H9 (cell line): ENCODE measurements at regions not wholly inside any gene's neighbourhood (a gene's known extent, or its start where the extent isn't known, plus 50 kb on each side); places are given as distances from the start of the nearest gene placed in this dataset.

Experiments used
- DNase-seq: peaks from one replicate; pipeline ENCODE4 v3.0.0-alpha.2; 2017
- H2AFZ ChIP-seq: one replicate; pipeline ENCODE4 v1.6.1; 2013; ENCODE audit warnings: mild to moderate bottlenecking, low read length, control low read depth, moderate library complexity
- H2AK5ac ChIP-seq: 2 replicates; pipeline ENCODE4 v1.6.1; 2013; ENCODE audit warnings: low read length, control low read depth, mixed read lengths; ENCODE audit not compliant: insufficient read length
- H2BK120ac ChIP-seq: one replicate; pipeline ENCODE4 v1.6.1; 2013; ENCODE audit warnings: low read depth, mild to moderate bottlenecking, low read length, control low read depth, inconsistent platforms; ENCODE audit not compliant: poor library complexity, severe bottlenecking
- H2BK12ac ChIP-seq: 2 replicates; pipeline ENCODE4 v1.6.1; 2013; ENCODE audit warnings: low read length, control low read depth, mixed read lengths, low read depth; ENCODE audit not compliant: insufficient read length
- H2BK15ac ChIP-seq: 2 replicates; pipeline ENCODE4 v1.6.1; 2013; ENCODE audit warnings: low read depth, low read length, control low read depth
- H2BK20ac ChIP-seq: one replicate; pipeline ENCODE4 v1.6.1; 2013; ENCODE audit warnings: low read depth, mild to moderate bottlenecking, low read length, control low read depth, inconsistent platforms; ENCODE audit not compliant: poor library complexity, severe bottlenecking
- H2BK5ac ChIP-seq: 2 replicates; pipeline ENCODE4 v1.6.1; 2013; ENCODE audit warnings: low read length, control low read depth, mixed read lengths; ENCODE audit not compliant: insufficient read length
- H3K14ac ChIP-seq: 2 replicates; pipeline ENCODE4 v1.6.1; 2013; ENCODE audit warnings: low read length, control low read depth; ENCODE audit not compliant: insufficient read depth
- H3K18ac ChIP-seq: 2 replicates; pipeline ENCODE4 v1.6.1; 2013; ENCODE audit warnings: low read depth, mild to moderate bottlenecking, mixed read lengths, low read length, control low read depth; ENCODE audit not compliant: insufficient read length
- H3K23ac ChIP-seq: 2 replicates; pipeline ENCODE4 v1.6.1; 2013; ENCODE audit warnings: low read length, control low read depth, mixed read lengths, low read depth; ENCODE audit not compliant: insufficient read length
- H3K23me2 ChIP-seq: 2 replicates; pipeline ENCODE4 v1.6.1; 2013; ENCODE audit warnings: low read depth, mild to moderate bottlenecking, mixed read lengths, low read length, control low read depth; ENCODE audit not compliant: insufficient read length, poor library complexity, severe bottlenecking
- H3K27ac ChIP-seq: 2 replicates; pipeline ENCODE4 v1.5.1; 2013; ENCODE audit warnings: low read length, control low read depth, mixed read lengths, low read depth; ENCODE audit not compliant: insufficient read length
- H3K27me3 ChIP-seq: 2 replicates; pipeline ENCODE4 v1.6.1; 2013; ENCODE audit warnings: low read length, control low read depth, inconsistent platforms; ENCODE audit not compliant: insufficient read depth
- H3K4ac ChIP-seq: 2 replicates; pipeline ENCODE4 v1.6.1; 2013; ENCODE audit warnings: low read depth, mild to moderate bottlenecking, control low read depth, inconsistent platforms, low read length, moderate library complexity
- H3K4me1 ChIP-seq: 2 replicates; pipeline ENCODE4 v1.6.1; 2013; ENCODE audit warnings: low read length, control low read depth, inconsistent platforms; ENCODE audit not compliant: insufficient read depth
- H3K4me2 ChIP-seq: 2 replicates; pipeline ENCODE4 v1.6.1; 2013; ENCODE audit warnings: low read length, control low read depth, mixed read lengths; ENCODE audit not compliant: insufficient read length, insufficient read depth
- H3K56ac ChIP-seq: 2 replicates; pipeline ENCODE4 v1.6.1; 2013; ENCODE audit warnings: low read depth, mild to moderate bottlenecking, mixed read lengths, low read length, control low read depth; ENCODE audit not compliant: insufficient read length
- H3K79me1 ChIP-seq: 2 replicates; pipeline ENCODE4 v1.6.1; 2013; ENCODE audit warnings: low read depth, mild to moderate bottlenecking, moderate library complexity, low read length, control low read depth, inconsistent platforms; ENCODE audit not compliant: insufficient read depth, poor library complexity, severe bottlenecking
- H3K79me2 ChIP-seq: 2 replicates; pipeline ENCODE4 v1.6.1; 2013; ENCODE audit warnings: low read length, control low read depth, inconsistent platforms; ENCODE audit not compliant: insufficient read depth
- H3K9ac ChIP-seq: 2 replicates; pipeline ENCODE4 v1.6.1; 2013; ENCODE audit warnings: low read length, control low read depth, mixed read lengths; ENCODE audit not compliant: insufficient read length; ENCODE audit errors: extremely low read depth
- H3K9me3 ChIP-seq: one replicate; pipeline ENCODE4 v1.6.1; 2013; ENCODE audit warnings: low read depth, low read length, inconsistent platforms; ENCODE audit not compliant: control insufficient read depth
- H3T11ph ChIP-seq: one replicate; pipeline ENCODE4 v1.6.1; 2013; ENCODE audit warnings: mild to moderate bottlenecking, low read length, control low read depth, inconsistent platforms
- H4K20me1 ChIP-seq: one replicate; pipeline ENCODE4 v1.6.1; 2013; ENCODE audit not compliant: control insufficient read depth, insufficient read length, insufficient read depth
- H4K5ac ChIP-seq: 2 replicates; pipeline ENCODE4 v1.6.1; 2013; ENCODE audit warnings: low read depth, mild to moderate bottlenecking, mixed read lengths, low read length, control low read depth; ENCODE audit not compliant: insufficient read length
- H4K8ac ChIP-seq: replicated peaks from 2 replicates; pipeline ENCODE4 v1.6.1; 2013; ENCODE audit warnings: low read length, control low read depth, mixed read lengths, low read depth; ENCODE audit not compliant: insufficient read length
- H4K91ac ChIP-seq: 2 replicates; pipeline ENCODE4 v1.6.1; 2013; ENCODE audit warnings: low read depth, mild to moderate bottlenecking, moderate library complexity, mixed read lengths, low read length, control low read depth; ENCODE audit not compliant: insufficient read length
- H3K27ac Mint-ChIP-seq, 3 experiments: 2 replicates in 2 of 3; 3 replicates in 1 of 3; pipeline ENCODE4 v1.8.0; 2020 to 2021; ENCODE audit warnings: mixed read lengths in 3 of 3, mild to moderate bottlenecking in 1 of 3, moderate library complexity in 1 of 3
- H3K27me3 Mint-ChIP-seq: 2 replicates; pipeline ENCODE4 v1.8.0; 2021; ENCODE audit warnings: low read depth, mild to moderate bottlenecking, moderate library complexity, mixed read lengths
- H3K36me3 Mint-ChIP-seq, 3 experiments: 2 replicates in 2 of 3; 3 replicates in 1 of 3; pipeline ENCODE4 v1.8.0; 2020 to 2021; ENCODE audit warnings: low read depth in 3 of 3, mixed read lengths in 3 of 3; ENCODE audit not compliant: insufficient read depth in 1 of 3
- H3K4me1 Mint-ChIP-seq, 2 experiments: 2 replicates each; pipeline ENCODE4 v1.8.0; 2020; ENCODE audit warnings: mixed read lengths in 2 of 2
- H3K4me3 Mint-ChIP-seq, 2 experiments: 2 replicates in 1 of 2; 3 replicates in 1 of 2; pipeline ENCODE4 v1.8.0; 2020 to 2021; ENCODE audit warnings: mild to moderate bottlenecking in 2 of 2, mixed read lengths in 2 of 2, moderate library complexity in 1 of 2
- H3K9me3 Mint-ChIP-seq, 2 experiments: 2 replicates in 1 of 2; 3 replicates in 1 of 2; pipeline ENCODE4 v1.8.0; 2020; ENCODE audit warnings: mild to moderate bottlenecking in 2 of 2, mixed read lengths in 2 of 2, moderate library complexity in 1 of 2
- CTCF ChIP-seq: fragments of 200-600 bp; sonication (generic); conservative IDR thresholded peaks from 3 replicates; pipeline ENCODE4 v1.8.0; 2021; ENCODE audit warnings: antibody characterized with exemption, mild to moderate bottlenecking

GRCh38 chr5:128850049-128850448 lies 115.2 kb upstream of the SLC27A6 start:
- Histone ChIP-seq H2BK20ac (no peak overlapping the region), H2BK5ac (no peak overlapping the region), H3K27me3 (no peaks in the 10 kb centered on the region), H3K23ac (no peak overlapping the region), H3K14ac (no peak overlapping the region), H4K20me1 (no peaks in the 10 kb centered on the region), H4K8ac (no peak overlapping the region), H3K4ac (no peak overlapping the region), H3K9me3 (no peaks in the 10 kb centered on the region), H3K23me2 (no peaks in the 10 kb centered on the region), H2BK12ac (no peak overlapping the region), H3K4me2 (no peak overlapping the region), H2AFZ (no peak overlapping the region), H3K79me2 (no peaks in the 10 kb centered on the region), H3K56ac (no peak overlapping the region), H3T11ph (no peak overlapping the region), H3K4me1 (no peaks in the 10 kb centered on the region), H4K5ac (no peak overlapping the region), H2AK5ac (no peak overlapping the region), H3K27ac (no peak overlapping the region), H3K18ac (no peak overlapping the region), H4K91ac (no peak overlapping the region), H2BK120ac (no peak overlapping the region), H2BK15ac (no peak overlapping the region), H3K9ac (no peak overlapping the region), H3K79me1 (no peaks in the 10 kb centered on the region)
- Mint-ChIP-seq H3K4me3 (no peak overlapping the region), H3K36me3 (peaks cover 4 to 24% (median 8%) of the 10 kb centered on the region in 3 experiments; a peak in 6 of 7 replicates), H3K27ac (no peak overlapping the region), H3K9me3 (peaks cover 27 to 32% of the 10 kb centered on the region in 2 experiments), H3K4me1 (no peaks in the 10 kb centered on the region), H3K27me3 (no peaks in the 10 kb centered on the region)
- TF ChIP-seq CTCF, result no peak
- no peak for DNase-seq
